H1 (cell line): ENCODE measurements at regions not wholly inside any gene's neighbourhood (a gene's known extent, or its start where the extent isn't known, plus 50 kb on each side); places are given as distances from the start of the nearest gene placed in this dataset.

Experiments
- CTCF ChIA-PET: fragments of 300-600 bp; sonication (Branson Sonifier 250); formaldehyde crosslinking; loops from one replicate; lab custom pipeline; 2021; ENCODE audit not compliant: partially characterized antibody; lab: Charles Lee
- POLR2A ChIA-PET: fragments of 300-600 bp; sonication (Branson Sonifier 250); formaldehyde crosslinking; loops from one replicate; lab custom pipeline; 2021; ENCODE audit warnings: inconsistent platforms; ENCODE audit not compliant: partially characterized antibody; lab: Charles Lee
- DNase-seq, 2 experiments: peaks; one replicate each; pipeline versions ENCODE4 v3.0.0 to v3.0.0-alpha.2; 2010 to 2022; ENCODE audit warnings: low spot score in 2 of 2, low read depth in 1 of 2, mixed read lengths in 1 of 2
- FAIRE-seq: peaks from 2 replicates; lab custom pipeline; 2011; peaks lifted over from hg19 to GRCh38; lab: Jason Lieb, UNC
- H2AFZ ChIP-seq: 2 replicates; pipeline ENCODE4 v1.8.1; 2012; ENCODE audit warnings: low read length, inconsistent platforms
- H2AK5ac ChIP-seq: 2 replicates; pipeline ENCODE4 v1.6.1; 2013; ENCODE audit warnings: low read depth, low read length
- H2BK120ac ChIP-seq: replicated peaks from 2 replicates; pipeline ENCODE3; 2013; ENCODE audit warnings: low read depth, low read length, inconsistent platforms
- H2BK12ac ChIP-seq: 2 replicates; pipeline ENCODE4 v1.6.1; 2013; ENCODE audit warnings: low read depth, low read length
- H2BK15ac ChIP-seq: 2 replicates; pipeline ENCODE4 v1.6.1; 2013; ENCODE audit warnings: low read length
- H2BK20ac ChIP-seq: 2 replicates; pipeline ENCODE4 v1.6.1; 2013; ENCODE audit warnings: low read length
- H2BK5ac ChIP-seq: 2 replicates; pipeline ENCODE4 v1.6.1; 2013; ENCODE audit warnings: low read depth, low read length
- H3K14ac ChIP-seq: 2 replicates; pipeline ENCODE4 v1.6.1; 2013; ENCODE audit warnings: inconsistent platforms; ENCODE audit not compliant: insufficient read length
- H3K18ac ChIP-seq: 2 replicates; pipeline ENCODE4 v1.6.1; 2013; ENCODE audit warnings: low read length; ENCODE audit errors: extremely low read depth
- H3K23ac ChIP-seq: 2 replicates; pipeline ENCODE4 v1.6.1; 2013; ENCODE audit warnings: inconsistent platforms; ENCODE audit not compliant: insufficient read length
- H3K23me2 ChIP-seq: 2 replicates; pipeline ENCODE4 v1.6.1; 2013; ENCODE audit warnings: low read depth, low read length
- H3K27ac ChIP-seq: 2 replicates; pipeline ENCODE4 v1.6.1; 2011; ENCODE audit warnings: low read depth, low read length, inconsistent platforms
- H3K27me3 ChIP-seq, 4 experiments: replicated peaks in 1 of 4; 1 replicate in 1 of 4; 2 replicates in 3 of 4; pipeline versions ENCODE4 v1.6.1 to v1.8.1; 2011 to 2013; ENCODE audit warnings: low read length in 3 of 4, mild to moderate bottlenecking in 3 of 4, inconsistent platforms in 2 of 4, mixed read lengths in 2 of 4, moderate library complexity in 1 of 4; ENCODE audit not compliant: control insufficient read depth in 3 of 4, insufficient read depth in 3 of 4; ENCODE audit errors: extremely low read depth in 1 of 4
- H3K36me3 ChIP-seq, 4 experiments: 2 replicates each; pipeline versions ENCODE4 v1.6.1 to v1.8.1; 2011 to 2013; ENCODE audit warnings: mild to moderate bottlenecking in 4 of 4, low read length in 3 of 4, moderate library complexity in 2 of 4, control low read depth in 1 of 4, inconsistent platforms in 1 of 4; ENCODE audit not compliant: insufficient read depth in 4 of 4, control insufficient read depth in 2 of 4
- H3K4ac ChIP-seq: replicated peaks from 2 replicates; pipeline ENCODE3; 2013; ENCODE audit warnings: low read length, low read depth, mixed read lengths, inconsistent platforms; ENCODE audit not compliant: insufficient read length
- H3K4me1 ChIP-seq, 4 experiments: replicated peaks in 1 of 4; 1 replicate in 1 of 4; 2 replicates in 3 of 4; pipeline versions ENCODE4 v1.6.1 to v1.8.1; 2011 to 2013; ENCODE audit warnings: low read length in 3 of 4, inconsistent platforms in 2 of 4, mixed read lengths in 1 of 4; ENCODE audit not compliant: insufficient read depth in 4 of 4, control insufficient read depth in 3 of 4
- H3K4me2 ChIP-seq, 2 experiments: 2 replicates each; pipeline versions ENCODE4 v1.6.1 to v1.8.1; 2011 to 2013; ENCODE audit warnings: low read depth in 2 of 2, low read length in 2 of 2, control low read depth in 1 of 2, inconsistent platforms in 1 of 2, mild to moderate bottlenecking in 1 of 2; ENCODE audit not compliant: insufficient read depth in 1 of 2
- H3K4me3 ChIP-seq, 4 experiments: fragments of 200-600, 300-600 bp in 1 of 4; sonication (generic), shearing (Covaris generic), sonication (Bioruptor Twin) in 1 of 4; 2 replicates each; pipeline versions ENCODE4 v1.5.1 to v1.8.1; 2011 to 2016; ENCODE audit warnings: low read length in 4 of 4, low read depth in 3 of 4, control low read depth in 2 of 4, inconsistent platforms in 2 of 4, mild to moderate bottlenecking in 2 of 4, mixed read lengths in 1 of 4, moderate library complexity in 1 of 4; ENCODE audit not compliant: insufficient read depth in 2 of 4; ENCODE audit errors: extremely low read depth in 1 of 4
- H3K56ac ChIP-seq: replicated peaks from 2 replicates; pipeline ENCODE3; 2013; ENCODE audit warnings: low read depth, mild to moderate bottlenecking, mixed read lengths, low read length, inconsistent platforms; ENCODE audit not compliant: insufficient read length
- H3K79me1 ChIP-seq: 2 replicates; pipeline ENCODE4 v1.6.1; 2013; ENCODE audit warnings: low read depth, low read length, control low read depth
- H3K79me2 ChIP-seq, 2 experiments: 2 replicates each; pipeline versions ENCODE4 v1.6.1 to v1.8.1; 2012 to 2013; ENCODE audit warnings: low read length in 2 of 2, mild to moderate bottlenecking in 2 of 2, inconsistent platforms in 1 of 2; ENCODE audit not compliant: insufficient read depth in 2 of 2, control insufficient read depth in 1 of 2
- H3K9ac ChIP-seq, 4 experiments: replicated peaks in 1 of 4; 1 replicate in 1 of 4; 2 replicates in 3 of 4; pipeline versions ENCODE4 v1.6.1 to v1.8.1; 2011 to 2013; ENCODE audit warnings: low read depth in 3 of 4, low read length in 3 of 4, control low read depth in 2 of 4, mild to moderate bottlenecking in 2 of 4, moderate library complexity in 2 of 4, inconsistent platforms in 1 of 4; ENCODE audit errors: extremely low read depth in 1 of 4
- H3K9me3 ChIP-seq, 2 experiments: 2 replicates each; pipeline versions ENCODE4 v1.6.1 to v1.8.1; 2012 to 2013; ENCODE audit warnings: mild to moderate bottlenecking in 2 of 2, moderate library complexity in 2 of 2, control low read depth in 1 of 2, inconsistent platforms in 1 of 2, low read depth in 1 of 2, low read length in 1 of 2, mixed read lengths in 1 of 2; ENCODE audit not compliant: insufficient read depth in 2 of 2
- H4K20me1 ChIP-seq, 2 experiments: replicated peaks in 1 of 2; 2 replicates each; pipeline versions ENCODE3 to v1.8.1; 2011 to 2013; ENCODE audit warnings: inconsistent platforms in 2 of 2, low read length in 2 of 2, mild to moderate bottlenecking in 1 of 2; ENCODE audit not compliant: insufficient read depth in 2 of 2, control insufficient read depth in 1 of 2
- H4K5ac ChIP-seq: 2 replicates; pipeline ENCODE4 v1.6.1; 2013; ENCODE audit warnings: low read length, low read depth, mixed read lengths, inconsistent platforms; ENCODE audit not compliant: insufficient read length
- H4K8ac ChIP-seq: 2 replicates; pipeline ENCODE4 v1.8.0; 2013; ENCODE audit warnings: mild to moderate bottlenecking, moderate library complexity, low read length, inconsistent platforms; ENCODE audit not compliant: insufficient read depth; ENCODE audit errors: extremely low read depth
- H4K91ac ChIP-seq: replicated peaks from 2 replicates; pipeline ENCODE3; 2013; ENCODE audit warnings: low read length, mixed read lengths, inconsistent platforms; ENCODE audit not compliant: insufficient read length
- EGR1 ChIP-seq: IDR thresholded peaks from 2 replicates; pipeline ENCODE4 v1.6.1; 2011; ENCODE audit warnings: low read depth, low read length, borderline replicate concordance
- EP300 ChIP-seq, 2 experiments: IDR thresholded peaks; 1 replicate in 1 of 2; 2 replicates in 1 of 2; pipeline ENCODE4 v1.6.1; 2011 to 2012; ENCODE audit warnings: low read depth in 2 of 2, low read length in 2 of 2, mild to moderate bottlenecking in 2 of 2, borderline replicate concordance in 1 of 2, inconsistent platforms in 1 of 2, moderate library complexity in 1 of 2

GRCh38 chr6:128801621-128802020 is 81.3 kb upstream of the LAMA2 start:
- no peak overlapping the region for H2BK15ac ChIP-seq
- H2AFZ ChIP-seq = no peak overlapping the region
- TF ChIP-seq EGR1 = no peak
- TF ChIP-seq EP300 (IDR thresholded peaks at IDR 0.05; ENCODE audit: borderline replicate concordance in 1 of 2, low read depth in 2 of 2, low read length in 2 of 2) = no peak

More at GRCh38 chr6:128801621-128802020, 81.3 kb upstream of the LAMA2 start:
- Histone ChIP-seq H3K14ac (no peak overlapping the region), H3K23me2 (no peaks in the 10 kb centered on the region), H4K8ac (no peak overlapping the region), H2BK5ac (no peak overlapping the region), H3K9ac (no peak overlapping the region), H3K56ac (no peak overlapping the region), H2AK5ac (no peak overlapping the region), H3K23ac (no peak overlapping the region), H3K36me3 (no peaks in the 10 kb centered on the region), H2BK12ac (no peak overlapping the region), H3K4me3 (no peak overlapping the region), H3K79me2 (no peaks in the 10 kb centered on the region), H4K5ac (no peak overlapping the region), H2BK20ac (no peak overlapping the region), H3K4ac (no peak overlapping the region), H3K27ac (no peak overlapping the region), H3K27me3 (no peaks in the 10 kb centered on the region), H3K4me2 (no peak overlapping the region), H3K4me1 (no peaks in the 10 kb centered on the region), H2BK120ac (no peak overlapping the region), H3K9me3 (no peaks in the 10 kb centered on the region), H4K20me1 (no peaks in the 10 kb centered on the region), H4K91ac (no peak overlapping the region), H3K18ac (no peak overlapping the region), H3K79me1 (no peaks in the 10 kb centered on the region)
- FAIRE-seq = no peak
- ChIA-PET POLR2A (no interaction called here), CTCF (interaction anchor here (0.9 to 1.2 kb wide), 2 partner anchors 8 to 21 kb away, joined by 3 read pairs; no protein-coding TSS in a partner anchor)
- DNase-seq = no peak
